HG03103 (cell line): ENCODE measurements at regions not wholly inside any gene's neighbourhood (a gene's known extent, or its start where the extent isn't known, plus 50 kb on each side); places are given as distances from the start of the nearest gene placed in this dataset.
"Not testable (repeated sequence)": the region's sequence is repeated elsewhere in the genome, so short reads cannot be mapped to it uniquely, and the experiment has no call there.

Experiments used
- ATAC-seq: cut with Tn5 transposase; IDR thresholded peaks from one replicate; pipeline ENCODE4 v1.9.1; 2021; ENCODE audit warnings: low read depth; ENCODE audit not compliant: unreplicated experiment

DNA sequence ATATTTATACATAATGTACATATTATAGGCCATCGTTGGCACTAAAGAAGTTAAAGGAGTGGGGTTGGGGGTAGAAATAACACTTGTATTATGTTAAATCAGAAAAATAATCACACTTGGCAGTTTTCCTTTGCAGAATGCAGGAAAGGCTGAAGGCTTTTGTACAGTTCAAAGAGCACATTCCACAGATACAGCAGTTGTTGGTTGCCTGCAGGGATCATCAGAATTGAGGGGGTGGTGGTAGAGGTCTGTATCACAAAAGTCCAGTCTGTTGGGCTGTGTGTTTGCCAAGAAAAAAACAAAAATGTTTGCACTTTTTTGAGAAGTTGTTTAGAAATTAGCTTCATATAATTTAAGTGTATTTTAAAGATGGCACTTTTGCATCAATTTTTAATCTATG is 231.8 kb upstream of the FOXP2 start:
- ATAC-seq = no peak

DNA sequence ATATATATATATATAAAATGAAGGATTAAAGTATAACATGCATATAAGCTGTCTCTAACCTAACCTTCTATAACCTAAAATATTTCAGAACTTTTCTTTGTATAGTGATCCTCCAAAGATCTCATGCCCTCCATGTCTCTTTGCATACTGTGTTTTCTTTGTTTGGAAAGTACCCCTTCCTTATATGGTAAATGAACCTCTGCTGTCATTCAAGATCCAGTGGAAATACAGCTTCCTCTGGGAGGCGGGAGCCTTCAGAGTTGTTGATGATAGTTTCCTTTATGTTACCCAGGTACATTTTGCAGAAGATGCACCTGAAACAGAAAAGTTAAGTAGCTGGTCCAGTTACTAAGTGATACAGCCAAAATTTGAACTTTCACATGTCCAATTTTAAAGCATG is 233.3 kb upstream of the FOXP2 start:
- ATAC-seq = no peak

DNA sequence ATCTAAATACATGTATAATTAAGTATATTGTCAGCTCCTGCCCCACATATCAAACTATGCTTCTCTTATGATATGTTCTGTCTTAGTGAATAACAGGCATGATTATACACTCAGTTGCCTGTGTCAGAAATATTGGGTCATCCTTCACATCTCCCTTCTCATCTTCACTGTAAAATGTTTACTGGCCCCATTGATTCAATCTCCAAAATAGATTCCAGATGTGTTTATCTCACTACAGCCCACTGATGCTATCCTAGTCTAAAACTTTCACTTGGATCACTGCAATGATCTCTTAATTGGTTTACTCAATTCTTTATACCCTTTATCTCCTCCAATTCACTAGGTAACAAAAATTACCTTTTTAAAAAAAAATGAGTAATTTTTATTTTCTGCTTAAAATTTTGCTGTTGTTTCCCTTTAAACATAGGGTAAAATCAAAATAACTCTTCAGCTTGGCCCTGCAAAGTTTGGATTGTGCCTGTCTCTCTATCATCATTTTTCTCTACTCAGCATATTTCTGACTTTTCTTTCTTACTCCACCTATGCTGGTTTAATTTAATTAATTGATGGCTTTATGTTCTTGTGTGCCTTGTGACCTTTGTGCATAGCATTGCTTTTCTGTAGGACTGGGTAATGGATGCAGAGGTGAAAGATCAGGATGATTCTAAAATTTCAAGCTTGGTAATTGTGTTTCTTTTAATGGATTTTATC is 233.9 kb upstream of the FOXP2 start:
- ATAC-seq = no peak

DNA sequence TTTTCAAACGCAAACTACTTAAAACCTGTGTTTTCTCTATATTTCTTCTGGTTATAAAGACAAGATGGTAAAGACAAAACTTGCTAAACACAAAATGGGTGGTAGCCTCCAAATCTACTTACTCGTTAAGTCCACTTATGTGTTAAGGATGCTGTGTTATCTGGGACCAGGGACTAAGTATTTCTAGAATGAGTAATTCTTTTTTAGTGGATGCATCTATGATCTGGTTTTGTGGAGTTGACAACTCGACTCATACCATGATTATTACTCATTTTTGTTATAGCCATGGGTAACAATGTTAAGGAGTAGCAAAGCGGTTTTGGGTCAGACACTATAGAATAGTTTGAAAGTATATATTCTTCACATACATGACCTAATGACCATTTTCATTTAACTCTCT is 239.5 kb upstream of the FOXP2 start:
- no peak for ATAC-seq

DNA sequence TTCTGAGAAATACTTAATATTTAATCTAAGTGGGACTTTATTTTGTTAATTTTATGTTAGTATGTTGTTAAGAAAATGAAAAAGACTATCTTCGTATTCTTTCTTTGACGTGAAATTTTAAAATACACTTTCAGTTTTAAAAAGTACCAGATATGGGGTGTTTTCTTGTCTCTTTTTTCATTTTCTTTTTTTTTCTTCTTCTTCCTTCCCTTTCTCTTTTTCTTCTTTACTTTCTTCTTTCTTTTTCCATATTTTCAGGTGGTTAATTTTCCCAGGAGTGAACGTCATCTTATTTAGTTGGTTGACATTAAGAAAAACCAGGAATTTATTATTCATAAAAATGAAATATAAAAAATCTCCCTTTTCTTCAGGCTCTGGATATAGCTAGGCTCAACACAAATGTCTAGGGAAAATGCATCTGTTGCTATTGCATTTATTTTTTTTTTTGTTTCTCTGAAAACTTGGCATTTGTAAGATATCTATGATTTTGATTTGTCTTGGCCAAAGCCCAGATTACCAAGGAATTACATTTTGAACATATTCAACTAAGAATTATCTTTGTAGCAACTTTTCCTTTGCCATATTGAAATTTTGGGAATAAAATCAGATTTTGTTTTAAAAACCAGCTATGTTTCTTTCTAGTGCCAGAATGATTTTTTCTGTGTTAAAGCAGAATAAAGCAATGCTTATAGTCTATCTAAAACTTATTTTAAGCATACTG is 241.3 kb upstream of the FOXP2 start:
- no peak for ATAC-seq

DNA sequence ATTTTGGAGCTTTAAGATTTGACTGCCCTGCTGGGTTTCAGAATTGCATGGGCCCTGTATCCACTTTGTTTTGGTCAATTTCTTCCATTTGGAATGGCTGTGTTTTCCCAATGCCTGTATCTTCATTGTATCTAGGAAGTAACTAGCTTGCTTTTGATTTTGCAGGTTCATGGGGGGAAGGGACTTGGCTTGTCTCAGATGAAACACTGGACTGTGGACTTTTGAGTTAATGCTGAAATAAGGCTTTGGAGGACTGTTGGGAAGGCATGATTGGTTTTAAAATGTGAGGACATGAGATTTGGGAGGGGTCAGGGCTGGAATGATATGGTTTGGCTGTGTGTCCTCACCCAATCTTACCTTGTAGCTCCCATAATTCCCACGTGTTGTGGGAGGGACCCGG is 245.2 kb upstream of the FOXP2 start:
- not testable (repeated sequence) for ATAC-seq

DNA sequence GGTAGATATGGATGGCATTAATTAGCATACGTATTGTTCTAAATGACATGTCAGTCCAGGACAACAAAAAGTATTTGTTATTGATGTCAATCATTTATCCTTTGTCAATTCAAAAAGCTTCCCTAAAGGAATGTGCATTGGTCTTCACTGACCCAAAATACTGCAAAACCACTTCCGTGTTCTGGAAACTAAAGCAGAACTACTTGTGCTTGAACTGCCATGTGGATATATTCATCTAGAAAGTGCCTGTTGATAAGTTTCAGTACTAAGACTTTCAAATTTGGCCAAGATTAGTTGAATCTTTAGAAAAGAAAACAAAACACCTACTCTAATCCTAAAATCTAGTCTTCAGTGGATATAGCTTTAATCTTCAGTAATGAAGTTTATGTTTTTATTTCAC is 242.1 kb upstream of the PPP1R3A start:
- no peak for ATAC-seq

DNA sequence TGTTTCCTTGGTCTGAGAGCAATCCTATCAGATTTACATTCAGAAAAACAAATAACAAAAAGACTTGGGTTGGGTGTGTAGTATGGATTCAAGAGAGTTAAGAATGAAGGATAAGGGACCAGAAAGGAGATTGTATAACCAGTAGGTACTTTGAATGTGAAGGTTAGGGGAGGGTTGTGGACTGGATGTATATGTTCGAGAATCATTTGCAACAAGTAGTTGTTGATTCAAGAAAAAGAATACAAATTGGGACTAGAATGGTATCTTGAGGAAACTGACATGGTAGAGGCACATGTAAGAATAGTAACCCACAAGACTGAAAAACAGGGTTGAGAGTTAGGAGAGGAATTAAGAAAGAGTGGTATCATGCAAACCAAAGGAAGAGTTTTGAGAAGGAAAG is 240.0 kb upstream of the PPP1R3A start:
- ATAC-seq = no peak

DNA sequence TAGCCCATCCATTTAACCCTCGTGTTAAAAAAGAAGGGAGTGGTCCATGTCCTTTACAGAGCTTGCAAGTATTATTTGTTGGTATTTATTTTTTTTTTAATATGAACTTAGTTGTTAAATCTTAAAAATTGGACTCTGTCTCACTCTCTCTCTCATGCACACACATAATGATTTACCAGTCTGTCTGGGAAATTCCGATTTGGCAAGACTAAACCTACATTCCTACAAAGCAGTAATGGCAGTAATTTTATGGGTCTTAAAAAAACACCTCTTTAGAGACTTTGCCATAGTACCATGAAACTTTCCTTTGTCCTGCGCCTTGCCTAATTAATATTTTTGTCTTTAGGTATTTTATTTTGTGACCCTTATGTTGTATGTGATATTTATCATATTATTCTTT is 239.5 kb upstream of the PPP1R3A start:
- ATAC-seq = no peak

DNA sequence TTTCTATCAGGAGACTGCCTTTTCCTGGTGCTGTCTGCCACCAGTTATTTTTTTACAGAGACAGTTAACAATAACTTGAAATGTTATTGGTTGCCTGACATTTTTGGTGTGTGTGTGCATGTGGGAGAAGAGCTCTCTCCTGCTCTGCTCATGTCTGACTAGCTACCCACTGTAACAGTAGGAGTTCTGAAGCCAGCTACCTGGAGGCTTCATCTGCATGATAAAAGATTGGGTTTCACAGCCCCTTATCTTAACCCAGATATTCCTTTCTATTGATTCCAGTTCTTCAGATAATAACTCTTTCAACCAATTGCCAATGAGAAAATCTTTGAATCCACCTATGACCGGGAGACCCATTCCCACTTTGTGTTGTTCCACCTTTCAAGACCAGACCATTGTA is 237.4 kb upstream of the PPP1R3A start:
- ATAC-seq = no peak

DNA sequence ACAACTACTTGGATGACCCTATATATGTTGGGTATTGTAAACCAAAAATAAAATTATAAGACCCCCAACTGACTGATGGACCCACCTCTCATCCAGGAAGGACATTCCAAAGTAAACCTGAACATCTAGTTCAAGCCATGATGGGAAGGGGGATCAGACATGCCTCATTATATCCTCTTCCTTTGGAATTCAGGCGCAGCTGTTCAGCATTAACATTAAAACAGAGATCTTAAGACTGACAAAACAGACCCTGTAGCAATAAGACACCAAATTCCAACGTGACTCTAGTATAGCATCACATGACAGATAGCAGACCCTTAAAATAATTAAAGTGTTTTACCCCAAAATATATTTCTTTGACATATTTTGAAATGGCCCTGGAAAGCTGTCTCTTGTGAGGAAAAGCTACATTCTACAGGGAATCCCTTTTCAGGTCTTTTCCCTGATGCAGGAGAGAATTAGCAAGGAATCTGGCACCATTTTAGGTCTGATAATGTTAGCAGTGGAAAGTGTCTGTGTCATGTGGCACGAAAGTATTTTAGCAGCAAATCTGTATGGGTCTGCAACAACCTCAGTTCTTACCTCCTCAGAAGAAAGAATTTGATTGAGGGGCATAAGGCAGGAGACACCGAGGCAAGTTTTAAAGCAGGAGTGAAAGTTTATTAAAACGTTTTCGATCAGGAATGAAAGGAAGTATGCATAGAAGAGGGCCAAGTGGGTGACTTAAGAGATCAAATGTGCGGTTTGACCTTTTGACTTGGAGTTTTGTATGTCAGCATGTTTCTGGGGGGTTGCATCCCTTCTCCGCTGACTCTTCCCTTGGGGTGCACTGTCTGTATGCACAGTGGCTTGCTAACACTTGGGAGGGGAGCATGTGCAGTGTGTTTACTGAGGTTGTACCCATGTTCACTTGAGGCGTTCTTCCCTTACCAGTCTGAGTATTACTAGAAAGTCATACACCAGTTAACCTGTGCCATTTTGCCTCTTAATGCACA is 236.6 kb upstream of the PPP1R3A start:
- no peak for ATAC-seq

DNA sequence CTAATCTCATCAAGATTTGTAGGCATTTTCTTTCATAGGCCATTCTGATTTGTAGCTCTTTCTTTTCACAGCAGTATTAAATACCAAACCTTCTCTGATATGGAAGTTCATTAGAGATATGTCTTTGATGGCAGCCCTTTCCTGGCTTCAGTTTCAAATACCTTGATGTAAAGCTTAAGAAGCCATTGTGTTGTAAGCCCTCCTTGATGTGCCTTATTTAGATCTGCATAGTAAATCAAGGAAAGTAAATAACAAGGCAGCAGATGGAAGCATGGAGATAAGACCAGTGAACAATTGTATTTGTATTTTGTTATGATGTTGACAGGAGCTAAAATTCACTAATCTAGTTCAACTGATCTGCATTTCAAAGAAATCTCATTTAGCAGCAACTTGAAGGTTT is 234.9 kb upstream of the PPP1R3A start:
- no peak for ATAC-seq

DNA sequence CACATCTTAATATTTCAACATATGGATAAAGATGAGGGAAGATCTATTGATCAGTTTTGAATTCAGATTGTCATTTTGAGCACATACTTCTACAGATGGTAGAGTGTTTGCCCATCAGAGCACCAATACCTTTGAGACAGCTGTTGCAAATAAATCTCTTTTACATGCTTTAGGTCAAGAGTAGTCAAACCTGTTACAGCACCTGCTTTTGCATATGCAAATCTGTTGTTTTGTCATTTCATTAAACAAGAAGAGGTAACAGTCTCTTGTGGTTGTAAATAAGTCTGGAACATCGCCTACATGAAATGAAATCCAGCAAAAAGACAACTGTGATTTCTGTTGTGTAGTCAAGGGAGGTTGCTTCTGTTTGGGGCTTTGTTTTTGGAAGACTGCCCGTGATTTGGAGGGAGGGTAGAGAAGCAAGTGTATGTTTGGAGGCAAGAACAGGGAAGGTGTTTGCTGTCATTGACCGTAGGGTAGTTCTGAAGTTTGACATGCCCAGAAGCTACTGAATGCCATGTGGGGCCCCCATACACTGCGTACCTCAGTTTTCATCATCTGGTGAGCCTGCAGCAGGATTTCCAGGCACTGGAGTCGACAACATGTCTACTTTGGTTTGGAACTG is 233.6 kb upstream of the PPP1R3A start:
- ATAC-seq = no peak

DNA sequence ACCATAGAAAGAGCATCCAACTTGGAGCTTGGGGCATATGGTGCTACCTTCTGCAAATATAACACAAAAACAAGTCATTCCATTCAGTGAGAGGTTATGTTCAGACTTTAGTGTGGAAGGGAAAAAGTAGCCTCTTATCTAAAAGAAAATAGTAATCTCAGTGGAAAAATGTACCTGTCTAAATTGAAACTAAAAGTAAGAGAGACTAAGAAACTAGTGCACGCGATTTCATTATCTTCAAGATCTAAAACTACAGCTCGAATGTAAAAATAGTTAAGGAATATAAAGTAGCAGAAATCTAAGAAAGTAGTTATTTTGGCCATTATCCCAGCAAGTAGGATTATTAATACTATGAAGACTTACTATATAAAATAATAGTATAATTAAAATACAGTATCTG is 233.0 kb upstream of the PPP1R3A start:
- no peak for ATAC-seq

DNA sequence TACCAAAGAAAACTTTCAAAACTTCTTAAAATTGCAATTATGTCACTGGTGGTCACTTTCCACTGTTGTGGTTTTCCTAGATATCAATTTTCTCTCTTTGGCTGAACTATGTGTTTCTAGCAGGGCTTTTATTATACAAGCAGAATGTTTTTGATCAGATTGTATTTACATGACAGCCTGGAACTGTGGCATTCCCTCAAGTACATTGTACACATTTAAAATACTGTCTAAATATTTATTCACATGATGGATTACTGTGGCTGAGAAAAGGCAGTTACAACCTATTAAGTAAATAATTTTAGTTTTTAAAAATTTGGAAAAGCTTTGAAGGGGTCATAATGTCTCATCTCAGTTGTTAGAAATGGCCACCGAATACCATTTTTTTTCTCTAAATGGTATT is 231.9 kb upstream of the PPP1R3A start:
- no peak for ATAC-seq

DNA sequence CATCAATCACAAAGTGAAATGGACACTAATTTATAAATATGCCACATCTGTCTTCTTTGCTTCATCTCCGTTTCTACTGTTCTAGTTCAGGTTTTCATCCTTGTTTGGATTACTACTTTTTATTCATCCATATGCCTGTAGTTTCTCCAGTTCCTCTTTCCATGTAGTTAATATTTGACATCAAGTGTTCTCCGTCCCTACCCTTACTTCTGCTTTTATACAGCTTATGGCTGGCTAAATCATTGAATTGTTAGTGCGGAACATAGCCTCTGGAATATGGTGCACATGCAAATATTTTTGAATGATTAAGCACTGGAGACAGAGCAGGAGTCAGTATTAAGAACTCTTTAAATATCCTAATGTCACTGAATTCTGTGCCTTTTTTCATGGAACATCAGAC is 230.0 kb upstream of the PPP1R3A start:
- no peak for ATAC-seq

DNA sequence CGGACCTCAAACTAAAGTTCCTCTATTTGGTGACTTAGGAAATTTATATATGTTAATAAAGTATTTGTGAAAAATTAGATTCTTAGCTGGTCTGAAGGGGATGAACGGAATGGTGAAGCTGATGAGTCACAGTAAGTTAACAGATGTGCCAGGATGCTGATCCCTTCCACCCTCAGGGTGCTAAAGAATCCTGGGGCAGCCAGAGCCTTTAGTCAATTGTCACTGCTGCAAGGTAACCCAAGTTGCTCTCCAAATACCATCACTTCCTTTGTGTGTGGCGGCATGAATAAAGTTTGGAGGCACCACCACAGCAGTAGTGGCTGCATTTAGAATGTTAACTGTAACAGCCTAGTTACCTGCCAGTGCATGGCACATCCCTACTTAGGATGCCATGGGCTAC is 222.6 kb upstream of the PPP1R3A start:
- no peak for ATAC-seq

DNA sequence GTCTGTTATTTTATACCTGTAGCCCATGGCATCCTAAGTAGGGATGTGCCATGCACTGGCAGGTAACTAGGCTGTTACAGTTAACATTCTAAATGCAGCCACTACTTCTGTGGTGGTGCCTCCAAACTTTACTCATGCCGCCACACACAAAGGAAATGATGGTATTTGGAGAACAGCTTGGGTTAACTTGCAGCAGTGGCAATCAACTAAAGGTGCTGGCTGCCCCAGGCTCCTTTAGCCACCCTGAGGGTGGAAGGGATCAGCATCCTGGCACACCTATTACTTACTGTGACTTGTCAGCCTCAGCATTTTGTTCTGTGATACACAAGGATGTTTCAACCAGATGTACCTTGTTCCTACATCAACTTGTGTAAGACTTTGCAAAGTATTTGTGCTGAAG is 221.8 kb upstream of the PPP1R3A start:
- ATAC-seq = no peak

DNA sequence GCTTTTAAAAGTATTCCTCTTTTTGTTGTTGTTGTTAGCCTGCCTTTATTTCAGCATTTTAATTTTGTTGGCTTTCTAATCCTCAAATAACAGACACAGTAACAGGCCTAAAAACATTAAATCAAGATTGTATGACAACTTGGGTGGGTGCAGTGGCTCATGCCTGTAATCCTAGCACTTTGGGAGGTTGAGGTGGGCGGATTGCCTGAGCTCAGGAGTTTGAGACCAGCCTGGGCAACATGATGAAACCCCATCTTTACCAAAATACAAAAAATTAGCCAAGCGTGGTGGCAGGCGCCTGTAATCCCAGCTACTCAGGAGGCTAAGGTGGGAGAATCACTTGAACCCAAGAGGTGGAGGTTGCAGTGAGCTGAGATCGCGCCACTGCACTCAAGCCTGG is 220.9 kb upstream of the PPP1R3A start:
- not testable (repeated sequence) for ATAC-seq

DNA sequence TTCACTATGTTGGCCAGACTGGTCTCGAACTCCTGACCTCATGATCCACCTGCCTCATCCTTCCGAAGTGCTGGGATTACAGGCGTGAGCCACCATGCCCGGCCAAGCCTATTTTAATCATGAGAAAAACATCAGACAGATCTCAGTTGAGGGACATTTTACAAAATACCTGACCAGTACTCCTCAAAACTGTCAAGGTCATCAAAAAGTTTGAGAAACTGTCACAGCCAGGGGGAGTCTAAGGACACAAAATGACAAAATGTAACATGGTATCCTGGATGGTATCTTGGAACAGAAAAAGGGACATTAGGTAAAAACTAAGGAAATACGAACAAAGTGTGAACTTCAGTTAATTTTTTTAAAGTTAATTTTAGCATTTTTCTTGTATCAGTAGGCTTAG is 219.8 kb upstream of the PPP1R3A start:
- ATAC-seq = no peak

DNA sequence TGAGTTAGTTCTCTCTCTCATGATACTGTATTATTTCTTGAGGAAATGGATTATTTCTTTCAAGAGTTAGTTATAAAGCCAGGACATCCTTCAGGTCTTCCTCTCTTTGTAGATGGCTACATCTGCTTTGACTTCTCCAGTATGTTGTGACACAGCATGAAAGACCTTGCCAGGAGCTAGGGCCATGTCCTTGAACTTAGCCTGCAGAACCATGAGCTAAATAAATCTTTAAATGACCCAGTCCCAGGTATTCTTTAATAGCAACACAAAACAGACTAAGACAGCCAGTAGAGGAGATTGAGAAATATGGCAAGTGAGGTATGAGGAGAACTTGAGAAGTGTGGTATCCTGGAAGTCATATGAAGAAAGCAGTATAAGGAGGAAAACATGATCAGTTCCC is 214.9 kb upstream of the PPP1R3A start:
- ATAC-seq = no peak
